Heart right ventricle (tissue), 16 donors: ENCODE measurements at regions not wholly inside any gene's neighbourhood (a gene's known extent, or its start where the extent isn't known, plus 50 kb on each side); places are given as distances from the start of the nearest gene placed in this dataset.

Source experiments
- ATAC-seq, 8 donors: fragments of 200-7000 bp; cut with Tn5 transposase; one replicate each; pipeline ENCODE4 v1.9.1; 2020; ENCODE audit warnings: mild to moderate bottlenecking in 8 of 8, moderate library complexity in 8 of 8, moderate number of reproducible peaks in 1 of 8
- DNase-seq, 2 donors: peaks; one replicate each; pipeline ENCODE4 v3.0.0-alpha.2; 2020
- H3K27ac ChIP-seq, 10 donors: fragments of 200-600 bp; sonication (generic) in 2 of 10; one replicate each; pipeline versions ENCODE4 v1.5.0 to v1.8.0; 2020 to 2022; ENCODE audit warnings: mild to moderate bottlenecking in 3 of 10
- H3K27me3 ChIP-seq, 7 donors: fragments of 200-600 bp; one replicate each; pipeline ENCODE4 v1.8.0; 2021 to 2022; ENCODE audit warnings: mild to moderate bottlenecking in 2 of 7
- H3K36me3 ChIP-seq, 9 donors: fragments of 200-600 bp; sonication (generic) in 1 of 9; one replicate each; pipeline versions ENCODE4 v1.5.0 to v1.8.0; 2020 to 2022; ENCODE audit warnings: mild to moderate bottlenecking in 2 of 9
- H3K4me1 ChIP-seq, 9 donors: fragments of 200-600 bp; sonication (generic) in 1 of 9; one replicate each; pipeline versions ENCODE4 v1.5.0 to v1.8.0; 2020 to 2022; ENCODE audit warnings: mild to moderate bottlenecking in 4 of 9
- H3K4me3 ChIP-seq, 10 donors: fragments of 200-600 bp; sonication (generic) in 2 of 10; one replicate each; pipeline versions ENCODE4 v1.5.0 to v1.8.0; 2020 to 2022; ENCODE audit warnings: mild to moderate bottlenecking in 7 of 10, moderate library complexity in 2 of 10
- H3K9me3 ChIP-seq, 11 donors: fragments of 200-600 bp in 10 of 11; sonication (generic) in 2 of 11; one replicate each; pipeline versions ENCODE4 v1.5.0 to v1.8.0; 2013 to 2022; ENCODE audit warnings: mild to moderate bottlenecking in 2 of 11, control low read depth in 1 of 11, moderate library complexity in 1 of 11
- WGBS, 2 donors: extraction: QIAGEN DNeasy Blood & Tissue Kit; methylation state at CpG; one replicate each; pipeline ENCODE4 v1.1.7; 2013; ENCODE audit warnings: inconsistent platforms in 1 of 2; 5-methylcytosine and 5-hydroxymethylcytosine counted together
- intact Hi-C, 10 donors: fragments of 100-400 bp; cut with DNase I; formaldehyde crosslinking; loops; one replicate each; pipeline versions ENCODE4 v1.11.1 to v1.14.2; 2022
- TF ChIP-seq, protein P1 (sequence below), 9 donors: fragments of 200-600 bp; sonication (generic) in 2 of 9; IDR thresholded peaks; one replicate each; pipeline versions ENCODE4 v1.5.0 to v1.8.0; 2021 to 2022; ENCODE audit warnings: antibody characterized with exemption in 9 of 9, mild to moderate bottlenecking in 5 of 9, moderate library complexity in 1 of 9
- donor health status: Arrhythmogenic right ventricular cardiomyopathy.
- donor health status: ischemic (EF 13 %, LVEDD 7.1; RV severe dilation, severe dysfunction).
- donor health status: healthy with polysubstance abuse.
- donor health status: DM: no; HTN: yes; CAD: no.
- donor health status: DM: no; HTN: no; CAD: no.
- donor health status: ischemic (EF 25% LVEDD 6.9; RV normal size, moderate dysfunction).
- donor health status: ischemic (EF 25% LVEDD 5.7; RV mildly dilated, moderate dysfunction).
- donor health status: healthy.
- donor health status: DM: yes; HTN: yes; CAD: no.
- donor health status: Ischemic cardiomyopathy.
- donor health status: ischemic (EF 35%, LVEDD 5.7; RV mildly dilated, moderate dysfunction).
- donor health status: nonischemic (EF 11% LVEDD 7.7; RV severe dilation, severe dysfunction).
- donor health status: DM: yes; HTN: yes; CAD: no.
- donor health status: PGD.
- donor health status: ischemic (EF 29% LVEDD 5.4; RV normal size, mild dysfunction).
- donor health status: nonischemic (EF 23%, LVEDD 6.1; RV moderate dilation, normal function).

DNA sequence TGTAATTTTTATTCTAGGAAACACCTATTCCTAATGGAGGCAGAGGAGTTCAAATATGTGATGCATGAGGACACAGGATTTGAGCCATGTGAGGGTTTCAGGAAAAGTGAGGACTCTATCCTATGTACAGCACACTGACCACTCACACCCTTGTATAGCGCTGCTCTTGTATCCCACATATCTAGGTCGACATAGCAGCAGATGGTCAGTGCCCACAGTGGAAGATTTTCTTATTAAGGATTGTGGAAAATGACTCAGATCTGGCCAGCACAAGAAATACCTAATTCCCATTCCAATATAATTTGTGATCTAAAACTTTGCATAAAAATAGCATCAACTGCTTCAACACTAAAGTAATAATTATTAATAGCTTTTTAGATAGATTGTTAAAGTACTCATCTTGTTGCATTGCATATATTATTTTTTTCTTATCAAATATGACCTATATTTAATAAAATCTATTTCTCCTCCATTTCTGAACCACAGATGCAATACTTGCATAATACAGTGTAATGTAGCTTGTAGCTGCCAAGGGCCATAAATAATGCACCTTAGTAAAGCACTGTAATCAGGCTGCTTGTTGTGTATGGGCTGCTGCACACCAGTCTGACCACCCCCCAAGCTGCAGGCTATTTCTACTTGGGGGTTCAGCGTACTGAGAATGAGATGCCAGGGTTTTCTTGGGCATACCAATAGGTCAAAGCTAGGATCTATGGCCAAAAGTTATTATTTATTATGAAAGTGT lies 442.2 kb upstream of the CWC22 start:
- TF ChIP-seq, protein P1, sequence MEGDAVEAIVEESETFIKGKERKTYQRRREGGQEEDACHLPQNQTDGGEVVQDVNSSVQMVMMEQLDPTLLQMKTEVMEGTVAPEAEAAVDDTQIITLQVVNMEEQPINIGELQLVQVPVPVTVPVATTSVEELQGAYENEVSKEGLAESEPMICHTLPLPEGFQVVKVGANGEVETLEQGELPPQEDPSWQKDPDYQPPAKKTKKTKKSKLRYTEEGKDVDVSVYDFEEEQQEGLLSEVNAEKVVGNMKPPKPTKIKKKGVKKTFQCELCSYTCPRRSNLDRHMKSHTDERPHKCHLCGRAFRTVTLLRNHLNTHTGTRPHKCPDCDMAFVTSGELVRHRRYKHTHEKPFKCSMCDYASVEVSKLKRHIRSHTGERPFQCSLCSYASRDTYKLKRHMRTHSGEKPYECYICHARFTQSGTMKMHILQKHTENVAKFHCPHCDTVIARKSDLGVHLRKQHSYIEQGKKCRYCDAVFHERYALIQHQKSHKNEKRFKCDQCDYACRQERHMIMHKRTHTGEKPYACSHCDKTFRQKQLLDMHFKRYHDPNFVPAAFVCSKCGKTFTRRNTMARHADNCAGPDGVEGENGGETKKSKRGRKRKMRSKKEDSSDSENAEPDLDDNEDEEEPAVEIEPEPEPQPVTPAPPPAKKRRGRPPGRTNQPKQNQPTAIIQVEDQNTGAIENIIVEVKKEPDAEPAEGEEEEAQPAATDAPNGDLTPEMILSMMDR (IDR thresholded peaks at IDR 0.05) = no peak
- Histone ChIP-seq H3K27me3 (no peaks in the 10 kb centered on the region), H3K9me3 (no peaks in the 10 kb centered on the region), H3K36me3 (no peaks in the 10 kb centered on the region), H3K4me3 (no peak overlapping the region), H3K4me1 (no peaks in the 10 kb centered on the region), H3K27ac (no peak overlapping the region)
- ATAC-seq = no peak
- intact Hi-C loops = no loop called here
- DNase-seq = no peak
- 74 to 85% methylated on average over 3 of the region's 3 CpGs for WGBS, 2 donors

DNA sequence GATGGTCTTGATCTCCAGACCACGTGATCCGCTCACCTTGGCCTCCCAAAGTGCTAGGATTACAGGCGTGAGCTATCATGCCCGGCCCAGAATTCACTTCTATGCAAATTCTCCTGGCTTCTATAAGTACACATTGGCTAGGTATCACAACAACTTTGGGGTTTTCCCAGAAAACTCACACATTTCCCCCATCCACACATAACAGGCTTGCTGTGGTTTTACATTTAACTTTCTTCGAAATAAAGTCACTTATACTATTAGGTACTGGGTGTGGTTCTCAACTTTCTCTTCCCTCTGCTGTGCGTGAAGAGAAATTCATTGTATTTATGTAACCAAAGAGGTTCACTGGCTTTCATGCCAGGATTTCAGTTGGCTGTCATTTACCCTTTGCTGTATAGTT lies 439.4 kb upstream of the CWC22 start:
- WGBS, 2 donors = 87 to 89% methylated on average over 6 of the region's 6 CpGs
- H3K9me3 ChIP-seq = no peaks in the 10 kb centered on the region
- H3K4me3 ChIP-seq = no peak overlapping the region
- TF ChIP-seq, protein P1 (IDR thresholded peaks at IDR 0.05) = no peak
- ATAC-seq = no peak
- H3K27ac ChIP-seq = no peak overlapping the region
- no peak for DNase-seq
- no peaks in the 10 kb centered on the region for H3K36me3 ChIP-seq
- intact Hi-C loops = no loop called here
- no peaks in the 10 kb centered on the region for H3K27me3 ChIP-seq
- peaks cover 0 to 7% (median 0%) of the 10 kb centered on the region in 9 donors for H3K4me1 ChIP-seq

DNA sequence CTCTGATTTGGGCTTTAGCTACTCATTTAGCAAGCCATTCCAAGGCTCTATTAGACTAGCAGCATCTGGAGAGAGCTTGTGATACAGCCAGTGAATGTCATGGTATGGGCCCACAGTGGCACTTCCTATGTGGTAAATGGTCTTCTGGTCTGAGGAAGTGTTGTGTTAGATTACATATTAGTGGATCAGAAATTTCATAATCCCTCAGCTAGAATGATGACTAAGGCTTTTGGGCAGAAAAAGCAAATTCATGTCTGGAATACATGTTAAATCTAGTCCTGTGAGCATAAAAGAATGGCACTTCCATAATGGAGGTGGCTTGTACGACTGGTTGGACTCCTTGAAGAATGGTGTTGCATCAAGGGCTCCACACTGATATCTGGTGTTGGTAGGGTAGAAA lies 436.8 kb upstream of the CWC22 start:
- H3K9me3 ChIP-seq = no peaks in the 10 kb centered on the region
- no peaks in the 10 kb centered on the region for H3K36me3 ChIP-seq
- H3K4me3 ChIP-seq = no peak overlapping the region
- no peaks in the 10 kb centered on the region for H3K27me3 ChIP-seq
- H3K4me1 ChIP-seq = peaks cover 0 to 7% (median 0%) of the 10 kb centered on the region in 9 donors
- ATAC-seq (no peak), DNase-seq (no peak)
- H3K27ac ChIP-seq = no peak overlapping the region
- TF ChIP-seq, protein P1 (IDR thresholded peaks at IDR 0.05) = no peak
- 0 to 80% methylated on average over 1 of the region's 1 CpG for WGBS, 2 donors
- intact Hi-C loops = no loop called here

DNA sequence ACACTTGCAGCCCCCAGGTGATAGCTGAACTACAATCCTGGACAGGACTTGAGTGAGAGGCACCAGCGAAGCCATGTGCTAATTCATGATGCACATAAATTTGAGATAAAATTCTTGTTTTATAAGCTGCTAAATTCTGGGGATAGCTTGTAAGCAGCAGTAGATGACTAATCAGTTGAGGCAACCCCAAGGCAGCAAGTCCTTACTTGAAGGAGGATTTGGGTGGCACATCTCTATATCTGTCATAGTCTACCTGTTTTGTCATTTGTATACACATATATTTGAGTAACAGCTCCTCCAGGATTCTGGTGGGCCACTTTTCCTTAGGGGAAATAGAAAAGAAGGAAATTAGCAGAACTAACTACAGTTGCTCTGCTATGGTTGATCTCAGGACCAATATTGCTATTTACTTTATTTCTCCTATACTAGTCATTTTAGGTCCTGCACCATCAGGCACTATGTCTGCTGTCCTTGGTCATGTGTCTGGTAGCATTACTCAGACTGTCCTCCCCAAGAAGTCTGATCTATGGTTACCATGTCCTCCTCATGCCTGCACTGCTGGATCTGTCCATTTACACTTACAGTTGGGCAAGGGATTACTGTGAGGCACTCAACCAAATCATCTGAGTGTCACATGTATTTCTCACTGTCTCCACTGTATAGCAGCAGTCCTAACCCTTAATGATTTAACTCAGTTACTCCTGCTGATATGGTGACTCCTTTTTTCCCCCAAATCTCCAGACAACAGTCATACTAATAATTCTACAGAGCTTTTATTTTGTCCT lies 436.0 kb upstream of the CWC22 start:
- TF ChIP-seq, protein P1 (IDR thresholded peaks at IDR 0.05) = no peak
- ATAC-seq (no peak), DNase-seq (no peak)
- Histone ChIP-seq H3K27ac (no peak overlapping the region), H3K27me3 (no peaks in the 10 kb centered on the region), H3K9me3 (no peaks in the 10 kb centered on the region), H3K4me3 (no peak overlapping the region), H3K36me3 (no peaks in the 10 kb centered on the region), H3K4me1 (peaks cover 0 to 7% (median 0%) of the 10 kb centered on the region in 9 donors)
- WGBS, 2 donors = 95 to 100% methylated on average over 1 of the region's 1 CpG
- intact Hi-C loops = no loop called here
